Lung (tissue), 11 donors: ENCODE measurements at regions not wholly inside any gene's neighbourhood (a gene's known extent, or its start where the extent isn't known, plus 50 kb on each side); places are given as distances from the start of the nearest gene placed in this dataset.

ENCODE experiments used
- ATAC-seq: fragments of 200-7000 bp; cut with Tn5 transposase; one replicate; pipeline ENCODE4 v1.9.1; 2020; ENCODE audit warnings: moderate number of reproducible peaks; ENCODE audit not compliant: insufficient read depth, low FRiP score
- DNase-seq, 3 donors: peaks; one replicate each; pipeline ENCODE4 v3.0.0-alpha.2; 2013 to 2017
- H3K27ac ChIP-seq, 2 donors: one replicate each; pipeline ENCODE4 v1.5.1; 2013; ENCODE audit warnings: mild to moderate bottlenecking in 2 of 2, moderate library complexity in 2 of 2, control low read depth in 1 of 2, inconsistent platforms in 1 of 2, low read depth in 1 of 2, low read length in 1 of 2
- H3K27me3 ChIP-seq, 3 donors: one replicate each; pipeline ENCODE4 v1.5.1; 2013; ENCODE audit warnings: low read length in 2 of 3; ENCODE audit not compliant: control insufficient read depth in 3 of 3, insufficient read depth in 3 of 3
- H3K36me3 ChIP-seq, 4 donors: one replicate each; pipeline ENCODE4 v1.5.1; 2013; ENCODE audit warnings: low read length in 4 of 4, mild to moderate bottlenecking in 1 of 4, moderate library complexity in 1 of 4; ENCODE audit not compliant: control insufficient read depth in 4 of 4, insufficient read depth in 4 of 4
- H3K4me1 ChIP-seq, 5 donors: one replicate each; pipeline ENCODE4 v1.5.1; 2013; ENCODE audit warnings: low read length in 5 of 5, mild to moderate bottlenecking in 2 of 5, moderate library complexity in 1 of 5; ENCODE audit not compliant: control insufficient read depth in 5 of 5, insufficient read depth in 5 of 5
- H3K4me3 ChIP-seq: one replicate; pipeline ENCODE4 v1.5.1; 2013; ENCODE audit warnings: mild to moderate bottlenecking, control low read depth, moderate library complexity
- H3K9ac ChIP-seq, 2 donors: one replicate each; pipeline ENCODE4 v1.5.1; 2013; ENCODE audit warnings: low read length in 2 of 2, control low read depth in 1 of 2; ENCODE audit not compliant: insufficient read depth in 1 of 2
- H3K9me3 ChIP-seq, 4 donors: one replicate each; pipeline ENCODE4 v1.5.1; 2013; ENCODE audit warnings: low read length in 3 of 4, mild to moderate bottlenecking in 1 of 4, moderate library complexity in 1 of 4; ENCODE audit not compliant: control insufficient read depth in 4 of 4, insufficient read depth in 3 of 4
- CTCF ChIP-seq: IDR thresholded peaks from 2 replicates; pipeline ENCODE4 v1.5.1; 2012; ENCODE audit warnings: mild to moderate bottlenecking; ENCODE audit errors: control extremely low read depth, extremely low read depth
- WGBS, 2 donors: extraction: QIAGEN DNeasy Blood & Tissue Kit; methylation state at CpG; one replicate each; pipeline ENCODE4 v1.1.7; 2013; 5-methylcytosine and 5-hydroxymethylcytosine counted together
- donor health status: control.
- donor health status: control.
- donor health status: Bipolar disorder and iron deficiency.
- donor health status: healthy.
- donor health status: DM: yes; HTN: yes; CAD: no.

DNA sequence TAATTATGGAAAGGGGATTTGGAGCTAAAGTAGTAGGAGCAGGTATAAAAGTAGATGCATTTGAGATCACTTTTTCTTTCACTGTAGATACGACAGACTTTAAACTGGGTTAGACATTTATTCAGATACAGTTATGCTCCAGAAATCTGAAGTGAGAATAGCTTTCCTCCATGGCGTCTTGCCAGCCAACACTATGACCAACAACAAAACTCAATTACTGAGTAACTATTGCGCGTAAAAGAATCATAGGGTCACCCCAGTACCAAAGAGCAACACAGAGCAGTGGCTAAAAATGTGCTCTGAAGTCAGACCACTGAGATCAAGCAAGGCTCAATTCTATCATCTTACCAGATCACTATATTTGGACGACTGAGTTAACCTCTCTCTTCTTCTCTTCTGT, 262.5 kb upstream of the SORCS1 start:
- DNase-seq (peak in 1 of 3 donors; percentile 4), ATAC-seq (no peak)
- no peaks in the 10 kb centered on the region for H3K27me3 ChIP-seq
- no peak for TF ChIP-seq CTCF
- no peaks in the 10 kb centered on the region for H3K4me1 ChIP-seq
- no peak overlapping the region for H3K9ac ChIP-seq
- H3K4me3 ChIP-seq, result no peak overlapping the region
- WGBS, 2 donors, result 82 to 92% methylated on average over 5 of the region's 5 CpGs
- no peaks in the 10 kb centered on the region for H3K36me3 ChIP-seq
- no peaks in the 10 kb centered on the region for H3K9me3 ChIP-seq
- no peak overlapping the region for H3K27ac ChIP-seq

DNA sequence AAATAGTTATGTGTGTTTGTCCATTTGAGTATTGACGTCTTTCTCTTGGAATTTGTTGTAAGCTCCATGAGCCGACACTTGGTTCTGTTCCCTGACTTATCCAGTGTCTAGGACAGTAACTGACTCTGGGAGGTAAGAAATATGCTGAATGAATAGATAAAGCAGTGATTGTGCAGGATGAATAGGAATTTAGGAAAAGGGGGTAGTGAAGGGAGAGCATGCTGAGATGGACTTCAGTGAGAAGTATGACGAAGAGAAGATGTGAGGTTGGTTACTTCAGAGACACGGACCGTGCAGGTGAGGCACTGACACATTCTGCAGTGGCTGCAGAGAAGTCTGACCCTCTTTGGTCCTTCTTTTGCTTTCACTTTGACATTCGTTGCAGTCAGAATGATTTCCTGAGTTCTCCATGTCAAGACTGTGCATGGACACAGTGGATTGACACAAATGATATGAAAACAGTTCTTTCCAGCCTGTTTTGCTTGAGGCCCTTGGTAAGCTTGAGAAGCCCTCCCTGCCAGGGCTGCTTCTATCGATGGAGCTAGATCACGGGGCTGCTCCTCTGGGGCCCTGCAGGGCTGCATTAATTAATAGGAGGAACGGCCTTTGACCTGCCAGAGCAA, 261.5 kb upstream of the SORCS1 start:
- no peak for DNase-seq
- WGBS, 2 donors, result 76 to 77% methylated on average over 9 of the region's 9 CpGs
- Histone ChIP-seq H3K9ac (no peak overlapping the region), H3K9me3 (no peaks in the 10 kb centered on the region), H3K4me3 (no peak overlapping the region), H3K36me3 (no peaks in the 10 kb centered on the region), H3K27me3 (no peaks in the 10 kb centered on the region), H3K4me1 (no peaks in the 10 kb centered on the region), H3K27ac (no peak overlapping the region)
- no peak for ATAC-seq
- no peak for TF ChIP-seq CTCF

DNA sequence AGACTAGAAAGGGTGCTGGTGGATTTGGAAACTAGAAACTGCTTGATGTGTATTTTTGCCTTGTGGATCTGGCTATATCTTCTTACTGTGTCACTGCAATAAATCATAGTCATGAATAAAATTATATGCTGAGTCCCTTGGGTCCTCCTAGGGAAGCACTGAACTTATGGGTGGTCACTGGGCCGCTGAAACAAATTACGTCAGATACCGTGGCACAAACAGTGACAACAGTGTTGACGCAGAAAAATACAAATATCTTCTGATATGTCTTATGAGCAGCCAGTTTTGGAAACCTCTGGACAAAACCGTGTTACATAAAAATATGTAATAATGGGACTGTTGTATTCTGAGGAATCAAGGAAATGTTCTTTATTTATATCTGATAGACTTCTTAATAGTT, 260.1 kb upstream of the SORCS1 start:
- DNase-seq, result no peak
- Histone ChIP-seq H3K9me3 (no peaks in the 10 kb centered on the region), H3K4me1 (no peaks in the 10 kb centered on the region), H3K9ac (no peak overlapping the region), H3K27ac (no peak overlapping the region), H3K4me3 (no peak overlapping the region), H3K36me3 (no peaks in the 10 kb centered on the region), H3K27me3 (no peaks in the 10 kb centered on the region)
- ATAC-seq, result no peak
- 89 to 92% methylated on average over 5 of the region's 5 CpGs for WGBS, 2 donors
- no peak for TF ChIP-seq CTCF

DNA sequence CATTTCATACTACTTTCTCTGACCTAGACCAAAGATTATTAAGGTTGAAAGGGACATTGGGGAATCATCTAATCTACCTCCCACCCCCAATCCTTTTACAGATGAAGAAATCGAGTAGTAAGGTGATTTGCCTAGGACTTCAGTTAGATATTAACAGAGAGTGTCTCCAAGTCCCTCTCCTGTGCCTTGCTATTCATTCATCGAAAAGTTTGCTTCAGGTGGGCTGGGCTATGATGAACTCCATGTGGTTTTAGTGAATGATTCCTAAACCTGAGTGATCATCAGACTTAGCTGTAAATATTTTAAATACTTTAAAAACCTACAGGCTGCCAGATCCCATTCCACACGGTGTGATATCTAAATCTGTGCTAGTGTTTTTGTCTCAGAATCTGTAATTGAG, 259.4 kb upstream of the SORCS1 start:
- ATAC-seq, result no peak
- H3K27ac ChIP-seq, result no peak overlapping the region
- no peaks in the 10 kb centered on the region for H3K27me3 ChIP-seq
- no peaks in the 10 kb centered on the region for H3K36me3 ChIP-seq
- no peaks in the 10 kb centered on the region for H3K4me1 ChIP-seq
- 56 to 61% methylated on average over 3 of the region's 3 CpGs for WGBS, 2 donors
- H3K4me3 ChIP-seq, result no peak overlapping the region
- no peak overlapping the region for H3K9ac ChIP-seq
- TF ChIP-seq CTCF, result no peak
- no peak for DNase-seq
- H3K9me3 ChIP-seq, result no peaks in the 10 kb centered on the region
